Kidney epithelial cell (primary cell): ENCODE measurements at regions not wholly inside any gene's neighbourhood (a gene's known extent, or its start where the extent isn't known, plus 50 kb on each side); places are given as distances from the start of the nearest gene placed in this dataset.

Experiments
- DNase-seq: peaks from one replicate; pipeline ENCODE4 v3.0.0-alpha.2; 2010; ENCODE audit warnings: low read depth
- H3K27me3 ChIP-seq: 2 replicates; pipeline ENCODE4 v1.6.0; 2011; ENCODE audit warnings: low read length; ENCODE audit not compliant: control insufficient read depth, insufficient read depth
- H3K36me3 ChIP-seq: 2 replicates; pipeline ENCODE4 v1.5.1; 2011; ENCODE audit warnings: low read length; ENCODE audit not compliant: control insufficient read depth, insufficient read depth
- H3K4me3 ChIP-seq: 2 replicates; pipeline ENCODE4 v1.5.1; 2011; ENCODE audit warnings: low read depth, mild to moderate bottlenecking, control low read depth, low read length
- CTCF ChIP-seq: IDR thresholded peaks from 2 replicates; pipeline ENCODE4 v1.5.1; 2011; ENCODE audit warnings: mild to moderate bottlenecking, moderate library complexity, low read length, control low read depth, inconsistent platforms; ENCODE audit not compliant: insufficient read depth, poor library complexity, severe bottlenecking

GRCh38 chr10:2048337-2048973 lies 311.1 kb upstream of the ADARB2 start:
- Histone ChIP-seq H3K27me3 (no peaks in the 10 kb centered on the region), H3K36me3 (no peaks in the 10 kb centered on the region), H3K4me3 (no peak overlapping the region)
- DNase-seq = no peak
- no peak for TF ChIP-seq CTCF

DNA sequence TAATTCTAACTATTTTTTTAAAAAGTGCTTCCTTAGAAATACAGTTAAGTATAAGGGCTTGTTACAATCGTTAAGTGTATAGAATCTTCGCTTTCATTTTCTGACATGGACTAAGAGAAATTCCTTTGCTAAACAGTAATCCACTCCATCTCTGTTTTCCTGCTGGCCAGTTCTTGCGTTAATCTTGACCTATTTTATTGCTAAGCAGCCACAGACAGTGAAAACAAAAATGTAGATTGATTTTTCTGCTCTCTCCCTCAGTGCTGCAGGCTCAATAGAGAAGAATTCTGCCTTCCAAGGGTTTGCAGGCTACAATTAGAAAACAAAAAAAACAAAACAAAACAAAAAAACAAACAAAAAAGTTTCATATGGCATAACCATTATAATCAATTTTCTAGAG lies 310.4 kb upstream of the ADARB2 start:
- DNase-seq = no peak
- H3K27me3 ChIP-seq = no peaks in the 10 kb centered on the region
- no peak overlapping the region for H3K4me3 ChIP-seq
- TF ChIP-seq CTCF = no peak
- H3K36me3 ChIP-seq = no peaks in the 10 kb centered on the region

DNA sequence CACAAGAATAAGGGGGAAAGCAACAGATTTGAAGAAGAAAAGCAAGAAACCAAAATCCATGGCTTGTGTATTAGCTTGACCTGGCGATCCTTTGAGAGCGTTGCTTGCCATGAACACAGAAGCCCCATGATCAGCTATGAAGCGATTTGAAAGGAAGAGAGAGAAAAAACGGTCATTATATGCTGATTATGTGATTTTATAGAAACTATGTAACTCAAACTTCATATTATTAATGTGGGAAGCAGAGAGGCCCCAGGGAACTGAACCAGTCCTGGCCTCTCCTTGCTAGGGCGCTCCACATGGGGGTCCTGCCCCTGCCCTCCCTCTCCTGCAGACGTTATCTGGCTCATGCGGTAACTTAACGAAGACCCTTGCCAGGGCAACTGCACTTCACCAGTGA lies 306.1 kb upstream of the ADARB2 start:
- Histone ChIP-seq H3K4me3 (no peak overlapping the region), H3K36me3 (no peaks in the 10 kb centered on the region), H3K27me3 (no peaks in the 10 kb centered on the region)
- DNase-seq = no peak
- TF ChIP-seq CTCF = no peak

DNA sequence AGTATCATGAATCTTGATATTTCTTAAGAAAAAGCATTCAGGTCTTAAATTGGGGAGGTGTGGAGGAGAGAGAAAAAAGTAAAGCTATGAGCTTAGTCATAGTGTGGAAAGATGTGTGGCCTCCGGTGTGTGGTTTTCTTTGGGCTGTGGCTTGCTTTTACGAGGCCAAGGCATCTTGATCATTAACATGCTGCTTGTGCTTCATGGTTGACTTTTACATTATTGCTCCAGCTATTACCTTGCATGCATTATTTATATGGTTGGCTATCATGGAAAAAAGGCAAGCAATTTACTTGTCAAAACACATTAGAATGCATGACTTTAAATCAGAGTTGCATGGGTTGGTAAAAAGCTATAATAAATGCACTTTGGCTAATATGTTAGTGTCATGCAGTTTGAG lies 300.7 kb upstream of the ADARB2 start:
- no peak for DNase-seq
- H3K36me3 ChIP-seq = no peaks in the 10 kb centered on the region
- H3K27me3 ChIP-seq = no peaks in the 10 kb centered on the region
- no peak overlapping the region for H3K4me3 ChIP-seq
- TF ChIP-seq CTCF = no peak

DNA sequence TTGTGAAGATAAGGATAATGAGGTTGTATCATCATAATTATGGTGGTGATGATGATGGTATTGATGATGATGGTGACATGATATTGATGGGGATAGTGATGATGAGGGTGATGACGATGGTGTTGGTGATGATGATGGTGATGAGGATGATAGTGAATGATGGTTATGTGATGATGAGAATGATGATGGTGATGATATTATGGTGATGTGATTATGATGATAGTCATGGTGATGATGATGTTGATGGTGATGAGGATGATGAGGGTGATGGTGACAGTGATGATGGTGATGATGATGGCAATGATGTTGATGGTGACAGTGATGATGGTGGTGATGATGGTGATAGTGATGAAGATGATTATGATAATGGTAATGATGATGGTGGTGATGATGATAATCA lies 299.9 kb upstream of the ADARB2 start:
- Histone ChIP-seq H3K27me3 (no peaks in the 10 kb centered on the region), H3K4me3 (no peak overlapping the region), H3K36me3 (no peaks in the 10 kb centered on the region)
- no peak for DNase-seq
- no peak for TF ChIP-seq CTCF

- TF ChIP-seq CTCF = no peak
- Histone ChIP-seq H3K4me3 (no peak overlapping the region), H3K36me3 (no peaks in the 10 kb centered on the region), H3K27me3 (no peaks in the 10 kb centered on the region)
- DNase-seq = no peak
Measured at GRCh38 chr10:2036209-2036608, 298.9 kb upstream of the ADARB2 start.
